IMR-90 (cell line): ENCODE measurements at regions not wholly inside any gene's neighbourhood (a gene's known extent, or its start where the extent isn't known, plus 50 kb on each side); places are given as distances from the start of the nearest gene placed in this dataset.

Source experiments
- ATAC-seq: fragments of 200-7000 bp; cut with Tn5 transposase; 2 replicates; pipeline ENCODE4 v1.9.1; 2020; ENCODE audit warnings: low read depth, mild to moderate bottlenecking, moderate library complexity
- BruUV-seq: library from RNA; stranded (reverse); fragments of 400-500 nt; replicated peaks from 2 replicates; lab custom pipeline; 2021; lab: Mats Ljungman, UMichigan
- CTCF ChIA-PET: fragments of 300-600 bp; formaldehyde crosslinking; extraction: SDS; loops from one replicate; lab custom pipeline; 2021; ENCODE audit warnings: antibody characterized with exemption; lab: Yijun Ruan, JAX
- POLR2A ChIA-PET: fragments of 300-600 bp; sonication (Branson Sonifier 250); formaldehyde crosslinking; loops from one replicate; lab custom pipeline; 2022; ENCODE audit warnings: antibody characterized with exemption; ENCODE audit not compliant: unreplicated experiment; lab: Charles Lee
- DNase-seq: peaks from one replicate; pipeline ENCODE4 v3.0.0; 2013
- H2AFZ ChIP-seq: replicated peaks from 2 replicates; pipeline ENCODE3; 2013; ENCODE audit warnings: low read length, mild to moderate bottlenecking; ENCODE audit not compliant: poor library complexity
- H2AK5ac ChIP-seq: 2 replicates; pipeline ENCODE4 v1.6.1; 2013; ENCODE audit warnings: low read depth, low read length, inconsistent platforms
- H2AK9ac ChIP-seq: replicated peaks from 2 replicates; pipeline ENCODE3; 2013; ENCODE audit warnings: mild to moderate bottlenecking, low read depth, low read length, moderate library complexity; ENCODE audit not compliant: poor library complexity
- H2BK120ac ChIP-seq: 2 replicates; pipeline ENCODE4 v1.6.1; 2013; ENCODE audit warnings: low read depth, low read length, inconsistent platforms
- H2BK15ac ChIP-seq: 3 replicates; pipeline ENCODE4 v1.6.1; 2013; ENCODE audit warnings: low read depth, low read length, inconsistent platforms
- H2BK20ac ChIP-seq: 2 replicates; pipeline ENCODE4 v1.6.1; 2013; ENCODE audit warnings: low read depth, mild to moderate bottlenecking, inconsistent platforms, low read length, moderate library complexity
- H2BK5ac ChIP-seq: 2 replicates; pipeline ENCODE4 v1.6.1; 2013; ENCODE audit warnings: mild to moderate bottlenecking, low read depth, low read length, inconsistent platforms; ENCODE audit not compliant: poor library complexity, severe bottlenecking
- H3K14ac ChIP-seq: replicated peaks from 2 replicates; pipeline ENCODE4 v1.6.1; 2013; ENCODE audit warnings: low read depth, low read length, inconsistent platforms
- H3K18ac ChIP-seq: 2 replicates; pipeline ENCODE4 v1.6.1; 2013; ENCODE audit warnings: low read depth, low read length, control low read depth
- H3K23ac ChIP-seq: 2 replicates; pipeline ENCODE4 v1.6.1; 2013; ENCODE audit warnings: low read depth, low read length, inconsistent platforms
- H3K27ac ChIP-seq: 2 replicates; pipeline ENCODE4 v1.5.1; 2013; ENCODE audit warnings: mild to moderate bottlenecking, control low read depth, low read length; ENCODE audit not compliant: insufficient read depth
- H3K27me3 ChIP-seq: 2 replicates; pipeline ENCODE4 v1.6.1; 2013; ENCODE audit warnings: low read length; ENCODE audit not compliant: control insufficient read depth, insufficient read depth
- H3K36me3 ChIP-seq: 2 replicates; pipeline ENCODE4 v1.6.1; 2013; ENCODE audit warnings: low read length, mixed read lengths; ENCODE audit not compliant: control insufficient read depth, insufficient read depth
- H3K4ac ChIP-seq: 2 replicates; pipeline ENCODE4 v1.6.1; 2013; ENCODE audit warnings: low read depth, low read length, inconsistent platforms
- H3K4me1 ChIP-seq: 2 replicates; pipeline ENCODE4 v1.6.1; 2013; ENCODE audit warnings: low read length, mixed read lengths; ENCODE audit not compliant: control insufficient read depth, insufficient read depth
- H3K4me2 ChIP-seq: 2 replicates; pipeline ENCODE4 v1.6.1; 2013; ENCODE audit warnings: low read depth, mild to moderate bottlenecking, control low read depth, low read length, moderate library complexity
- H3K4me3 ChIP-seq: 2 replicates; pipeline ENCODE4 v1.5.1; 2013; ENCODE audit warnings: low read depth, mild to moderate bottlenecking, control low read depth, low read length, moderate library complexity; ENCODE audit not compliant: insufficient read depth
- H3K56ac ChIP-seq: 2 replicates; pipeline ENCODE4 v1.6.1; 2013; ENCODE audit warnings: low read length, inconsistent platforms; ENCODE audit not compliant: insufficient read depth; ENCODE audit errors: extremely low read depth
- H3K79me1 ChIP-seq, 2 experiments: 2 replicates each; pipeline ENCODE4 v1.6.1; 2013; ENCODE audit warnings: low read length in 2 of 2, inconsistent platforms in 1 of 2, low read depth in 1 of 2
- H3K9ac ChIP-seq: 2 replicates; pipeline ENCODE4 v1.6.1; 2013; ENCODE audit warnings: low read depth, low read length, control low read depth
- H3K9me1 ChIP-seq: 2 replicates; pipeline ENCODE4 v1.6.1; 2013; ENCODE audit warnings: low read length, inconsistent platforms; ENCODE audit not compliant: insufficient read depth
- H3K9me3 ChIP-seq: 2 replicates; pipeline ENCODE4 v1.6.1; 2013; ENCODE audit warnings: low read length; ENCODE audit not compliant: control insufficient read depth, insufficient read depth
- H4K20me1 ChIP-seq: 2 replicates; pipeline ENCODE4 v1.6.1; 2013; ENCODE audit warnings: low read length, inconsistent platforms; ENCODE audit not compliant: insufficient read depth
- H4K5ac ChIP-seq: 2 replicates; pipeline ENCODE4 v1.6.1; 2013; ENCODE audit warnings: mild to moderate bottlenecking, low read depth, low read length, control low read depth
- H4K8ac ChIP-seq, 2 experiments: 2 replicates each; pipeline ENCODE4 v1.6.1; 2013; ENCODE audit warnings: low read depth in 2 of 2, low read length in 2 of 2, control low read depth in 1 of 2, inconsistent platforms in 1 of 2
- H4K91ac ChIP-seq: 2 replicates; pipeline ENCODE4 v1.6.1; 2013; ENCODE audit warnings: low read depth, low read length, inconsistent platforms; ENCODE audit not compliant: insufficient read depth
- BHLHE40 ChIP-seq: fragments of 150-350 bp; IDR thresholded peaks from 2 replicates; pipeline ENCODE4 v1.6.1; 2016; ENCODE audit warnings: mild to moderate bottlenecking, low read depth, low read length
- RCOR1 ChIP-seq: IDR thresholded peaks from 2 replicates; pipeline ENCODE4 v1.6.1; 2012; ENCODE audit warnings: mild to moderate bottlenecking, low read length, improper control_type of control experiment; ENCODE audit not compliant: insufficient replicate concordance
- RFX5 ChIP-seq: IDR thresholded peaks from 2 replicates; pipeline ENCODE4 v1.8.0; 2012; ENCODE audit warnings: low read depth, mild to moderate bottlenecking, low read length, moderate library complexity
- USF2 ChIP-seq: fragments of 150-350 bp; IDR thresholded peaks from 2 replicates; pipeline ENCODE4 v1.6.1; 2017; ENCODE audit warnings: mild to moderate bottlenecking, antibody characterized with exemption, low read length, low read depth
- WGBS, 2 experiments: methylation state at CpG; one replicate each; pipeline versions ENCODE4 v1.1.5 to v1.1.7; 2013; ENCODE audit warnings: missing lambda C conversion rate in 2 of 2; ENCODE audit not compliant: insufficient read length in 1 of 2; ENCODE audit errors: extremely low coverage in 2 of 2; 5-methylcytosine and 5-hydroxymethylcytosine counted together
- dilution Hi-C: fragments of 300-500 bp; cut with HindIII; formaldehyde crosslinking; loops from one replicate; pipeline ENCODE4 v1.14.3; 2018; ENCODE audit warnings: low sequenced_read_pairs; ENCODE audit not compliant: unreplicated experiment
- in situ Hi-C: fragments of 300-500 bp; cut with MboI; formaldehyde crosslinking; loops from 3 replicates; pipeline ENCODE4 v1.14.3; 2019; ENCODE audit warnings: low sequenced_read_pairs, inconsistent platforms, mixed read lengths
- intact Hi-C: fragments of 100-400 bp; cut with micrococcal nuclease; formaldehyde crosslinking; loops from 2 replicates; pipeline ENCODE4 v1.10.0; 2022

- Histone ChIP-seq H3K23ac (no peak overlapping the region), H3K18ac (no peak overlapping the region), H3K4me2 (no peak overlapping the region), H2BK5ac (no peak overlapping the region), H3K9ac (no peak overlapping the region), H2BK20ac (no peak overlapping the region), H3K4me1 (no peaks in the 10 kb centered on the region), H3K9me1 (no peaks in the 10 kb centered on the region), H2AFZ (no peak overlapping the region), H4K20me1 (no peaks in the 10 kb centered on the region), H3K27me3 (peaks cover 2% of the 10 kb centered on the region), H4K5ac (no peak overlapping the region), H3K14ac (no peak overlapping the region), H3K4me3 (no peak overlapping the region), H4K8ac (no peak overlapping the region), H3K4ac (no peak overlapping the region), H3K79me1 (no peaks in the 10 kb centered on the region), H2AK9ac (no peak overlapping the region), H3K27ac (no peak overlapping the region), H4K91ac (no peak overlapping the region), H2BK120ac (no peak overlapping the region), H3K36me3 (no peaks in the 10 kb centered on the region), H2AK5ac (no peak overlapping the region), H3K9me3 (no peaks in the 10 kb centered on the region), H2BK15ac (no peak overlapping the region), H3K56ac (no peak overlapping the region)
- ChIA-PET CTCF (no interaction called here), POLR2A (no interaction called here)
- no peak for TF ChIP-seq USF2
- TF ChIP-seq RCOR1: no peak
- no peak for TF ChIP-seq RFX5
- TF ChIP-seq BHLHE40: no peak
- BruUV-seq: no TSS peak
- intact Hi-C loops: no loop called here
- in situ Hi-C loops: loop anchor here (25.0 kb wide), 1 partner anchor 1224 kb away; the partner anchor contains the start of gene PRLH
- 27% methylated on average over 4 of the region's 12 CpGs; no CpG with 5 or more reads in 1 of the 2 experiments for WGBS, 2 experiments
- DNase-seq (no peak), ATAC-seq (no peak)
- dilution Hi-C loops: no loop called here
Measured at GRCh38 chr2:236338495-236339184, 74.4 kb upstream of the ASB18 start.
